GM11168 (cell line): ENCODE measurements at regions not wholly inside any gene's neighbourhood (a gene's known extent, or its start where the extent isn't known, plus 50 kb on each side); places are given as distances from the start of the nearest gene placed in this dataset.

Experiments used
- in situ Hi-C: fragments of 300-500 bp; cut with MboI; formaldehyde crosslinking; loops from one replicate; pipeline ENCODE4 v1.12.0; 2022; ENCODE audit warnings: low sequenced_read_pairs; ENCODE audit not compliant: unreplicated experiment

DNA sequence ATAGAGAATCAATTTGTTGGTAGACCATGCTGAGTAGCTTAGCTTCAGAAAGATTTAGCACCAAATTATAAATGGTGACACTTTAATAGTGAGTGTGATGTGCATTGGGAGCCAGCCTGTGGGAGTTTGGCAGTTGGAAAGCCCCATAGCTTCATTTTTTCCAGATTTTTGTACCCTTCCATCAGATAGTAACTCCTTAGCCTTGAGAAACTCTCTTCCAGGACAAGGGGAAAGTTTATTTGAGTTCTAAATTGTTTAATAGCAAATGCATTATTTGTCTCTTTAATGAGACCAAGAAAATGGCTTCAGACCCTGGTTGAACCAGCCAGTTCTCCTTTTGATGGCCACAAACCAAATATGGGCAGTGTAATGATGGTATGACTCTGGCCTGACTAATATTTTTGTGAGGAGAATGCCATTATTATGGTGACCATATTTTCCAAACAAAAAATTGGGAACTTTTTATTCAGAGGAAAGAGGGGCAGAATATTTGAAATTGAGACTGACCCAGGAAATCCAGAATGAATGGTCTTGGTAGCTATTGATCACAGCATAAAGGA, 49.8 kb downstream of the PLCE1 start:
- in situ Hi-C loops = no loop called here

DNA sequence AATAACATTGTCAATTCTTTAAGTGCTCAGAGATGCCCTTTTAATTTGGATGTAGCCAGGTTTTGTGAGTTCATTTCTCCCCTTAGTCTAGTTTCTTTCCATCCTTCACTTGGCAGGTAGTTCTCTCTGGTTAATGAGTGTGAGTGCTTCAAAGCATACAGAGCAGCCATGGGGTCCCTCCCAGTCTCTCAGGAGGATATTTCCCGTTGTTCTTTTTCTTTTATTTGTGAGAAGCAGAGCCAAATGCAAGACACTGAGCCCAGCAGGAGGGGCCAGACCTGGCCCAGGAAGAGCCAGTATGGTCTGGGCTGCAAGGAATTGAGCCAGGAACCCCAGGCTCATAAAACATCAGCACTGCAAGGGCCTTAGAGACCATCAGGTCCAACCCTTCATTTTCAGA, 52.4 kb downstream of the PLCE1 start:
- in situ Hi-C loops = no loop called here

DNA sequence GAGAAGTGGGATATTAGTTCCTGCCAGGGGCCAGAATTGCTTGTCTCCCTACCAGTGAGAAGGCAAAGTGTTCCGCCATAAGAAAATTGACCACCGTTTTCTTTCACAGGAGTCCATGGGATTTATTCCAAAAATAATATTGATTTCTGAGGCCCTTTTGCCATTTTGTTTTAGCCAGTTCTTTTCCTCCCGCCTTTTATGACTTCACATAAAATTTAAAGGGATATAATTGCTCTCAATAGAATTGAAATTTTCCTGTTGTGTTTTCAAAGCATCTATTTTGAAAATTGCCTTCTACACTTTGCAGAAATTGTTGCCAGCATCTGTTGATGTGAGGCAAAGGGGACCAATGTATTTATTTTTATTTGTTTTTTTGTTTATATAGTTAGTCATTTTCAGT, 53.6 kb downstream of the PLCE1 start:
- in situ Hi-C loops = no loop called here

DNA sequence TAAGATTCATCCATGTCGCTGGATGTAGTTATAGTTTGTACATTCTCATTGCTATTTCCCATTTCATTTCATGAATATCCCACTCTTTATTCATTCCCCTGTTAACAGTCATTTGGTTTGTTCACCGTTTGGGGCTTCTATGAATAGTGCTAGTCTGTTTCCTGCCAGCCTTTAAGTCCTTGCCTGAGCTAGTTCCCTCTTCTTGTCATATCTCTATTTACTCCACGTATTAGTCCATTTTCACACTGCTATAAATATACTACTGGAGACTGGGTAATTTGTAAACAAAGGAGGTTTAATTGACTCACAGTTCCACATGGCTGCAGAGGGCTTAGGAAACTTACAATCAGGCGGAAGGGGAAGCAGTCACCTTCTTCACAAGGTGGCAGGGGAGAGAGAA, 56.2 kb downstream of the PLCE1 start:
- in situ Hi-C loops = no loop called here

DNA sequence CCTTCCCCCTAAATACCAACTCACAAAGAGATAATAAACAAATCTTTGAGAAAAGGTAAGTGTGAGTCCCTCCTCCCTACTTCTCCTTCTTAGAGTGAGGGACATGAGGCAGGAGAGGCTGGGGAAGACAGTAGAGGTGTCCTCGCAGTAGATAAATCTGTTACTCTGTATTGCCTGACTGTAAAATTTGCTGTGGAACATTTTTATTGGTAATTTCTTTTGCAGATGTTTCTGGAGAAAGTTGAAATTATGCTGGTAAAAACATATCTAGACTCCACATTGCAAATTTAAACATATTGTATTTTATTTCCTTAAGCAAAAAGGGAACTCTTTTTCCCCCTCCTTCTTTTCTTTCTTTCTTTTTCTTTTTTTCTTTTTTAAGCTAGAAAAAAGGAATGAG, 58.5 kb downstream of the PLCE1 start:
- in situ Hi-C loops = no loop called here

DNA sequence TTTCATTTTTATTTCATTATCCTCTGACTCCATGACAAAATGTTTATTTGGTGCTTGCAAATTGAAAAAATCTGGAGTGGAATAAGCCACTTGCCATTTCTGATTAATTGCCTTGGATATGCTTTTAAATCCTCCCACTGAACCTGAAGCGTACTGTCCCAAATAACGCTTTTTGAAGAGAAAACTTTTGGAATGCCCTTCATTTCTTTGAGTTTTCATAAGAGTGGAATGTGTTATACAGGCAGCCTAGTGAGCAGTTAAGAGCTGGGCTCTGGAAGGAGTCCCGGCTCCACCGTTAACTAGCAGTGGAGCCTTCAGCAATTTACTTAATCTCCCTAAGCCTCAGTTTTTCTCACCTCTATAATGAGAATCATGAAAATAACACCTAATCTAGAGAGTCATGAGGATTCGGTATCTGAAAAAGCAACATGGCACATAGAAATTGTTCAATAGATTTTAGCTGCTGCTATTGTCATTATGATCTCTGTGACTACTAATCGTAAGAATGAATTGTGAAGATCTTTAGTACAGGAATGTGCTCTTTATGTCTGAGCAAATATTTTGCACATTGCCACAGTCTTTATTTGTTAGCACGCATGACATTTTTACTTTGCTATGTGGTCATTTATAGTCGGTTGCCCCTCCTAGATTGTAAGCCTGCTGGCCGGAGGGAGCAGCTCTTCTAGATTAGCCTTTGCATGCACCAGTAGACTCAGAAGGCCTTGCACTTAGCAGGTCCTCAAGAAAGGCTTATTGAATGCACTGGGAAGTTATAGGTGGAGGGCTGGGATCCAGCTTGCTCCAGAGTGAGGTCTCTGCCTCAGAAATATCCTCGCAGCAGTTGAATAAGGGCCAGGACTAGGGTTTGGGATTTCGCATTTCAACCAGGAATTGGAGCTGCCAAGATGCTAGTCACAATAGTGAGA, 59.4 kb downstream of the PLCE1 start:
- in situ Hi-C loops = no loop called here

DNA sequence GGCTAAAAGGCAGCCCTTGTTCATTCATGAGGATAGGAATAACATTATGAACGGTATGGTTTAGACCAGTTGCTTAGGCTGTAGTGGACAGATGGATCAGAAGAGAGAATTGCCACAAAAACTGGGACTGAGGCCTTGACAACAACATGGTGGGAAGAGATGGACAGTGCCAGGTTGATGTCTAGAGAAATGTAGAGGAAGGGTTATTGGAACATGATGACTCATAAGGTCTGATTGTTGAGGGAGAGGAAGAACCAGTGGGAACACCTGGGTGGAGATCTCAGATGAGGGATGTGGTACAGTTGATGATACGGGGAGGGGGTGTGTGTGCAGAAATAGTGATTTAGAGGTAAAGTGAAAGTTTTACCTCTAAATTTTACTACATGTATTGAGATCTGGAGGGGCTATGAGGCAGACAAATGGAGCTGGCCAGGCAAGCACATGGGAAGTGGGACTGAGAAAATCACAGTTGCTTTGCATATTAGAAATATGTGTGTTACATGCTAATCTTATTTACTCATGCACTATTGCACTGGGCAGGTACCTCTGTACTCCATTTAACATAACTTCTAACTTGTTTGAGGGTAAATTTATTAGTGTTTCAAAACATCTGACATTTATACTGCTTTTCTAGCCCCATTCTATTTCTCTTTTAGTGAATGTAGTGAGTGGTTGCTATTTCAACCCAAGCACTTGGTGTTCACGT, 65.6 kb downstream of the PLCE1 start:
- in situ Hi-C loops = no loop called here

DNA sequence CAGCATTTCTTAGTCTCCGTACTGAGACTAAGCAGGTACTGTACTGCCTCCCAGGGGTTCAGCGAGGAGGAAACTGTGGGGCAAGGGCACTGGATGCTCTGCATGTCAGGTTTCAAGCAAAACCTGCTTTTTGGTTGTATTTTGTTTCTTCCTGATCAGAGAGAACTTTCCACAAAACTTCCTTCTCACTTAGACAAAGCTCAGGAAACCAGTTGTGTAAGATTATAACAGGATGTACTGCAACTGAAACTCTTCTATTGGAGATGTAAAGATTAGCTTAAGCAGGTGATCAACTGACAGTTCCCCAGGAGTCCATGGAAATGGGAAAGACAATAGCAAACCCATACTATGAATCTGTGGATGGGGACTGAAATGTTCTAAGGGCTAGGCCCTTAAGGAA, 67.3 kb downstream of the PLCE1 start:
- in situ Hi-C loops = no loop called here

DNA sequence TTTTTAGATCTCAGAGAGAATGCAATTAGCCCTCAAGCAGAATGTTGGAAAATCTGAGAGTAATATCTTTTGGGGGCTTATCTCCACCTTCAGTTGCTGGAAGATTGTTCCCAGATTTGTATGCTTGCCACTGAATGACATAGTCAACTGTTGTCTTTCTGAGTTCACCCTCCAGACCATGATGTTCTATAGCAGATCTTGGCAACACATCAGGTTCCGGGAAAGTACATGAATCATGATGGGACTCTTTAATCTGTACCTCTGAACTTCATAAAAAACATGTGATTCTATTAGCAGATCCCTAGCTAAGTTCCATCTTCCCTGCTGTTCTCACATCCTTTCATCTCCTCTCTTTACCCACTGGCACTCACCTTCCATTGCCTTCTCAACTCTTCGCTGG, 68.9 kb downstream of the PLCE1 start:
- in situ Hi-C loops = no loop called here

DNA sequence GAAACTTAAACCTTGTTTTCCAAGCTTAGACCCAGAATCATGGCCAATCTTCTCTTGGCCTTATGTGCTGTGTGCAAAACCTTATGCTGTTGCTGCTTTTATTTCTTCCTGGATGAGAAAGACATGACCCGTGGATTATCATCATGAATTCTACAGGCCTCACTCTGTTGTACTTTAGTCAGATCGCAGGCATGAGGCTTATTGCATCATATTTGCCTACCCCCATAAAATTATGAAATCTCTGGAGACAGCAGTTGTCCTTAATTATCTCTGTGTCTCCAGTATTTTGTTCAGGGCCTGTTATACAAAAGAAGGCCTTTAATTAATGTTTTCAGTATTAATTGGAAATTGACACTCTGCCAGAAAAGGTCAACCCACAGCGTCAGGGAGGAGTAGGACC, 71.6 kb downstream of the PLCE1 start:
- in situ Hi-C loops = no loop called here

DNA sequence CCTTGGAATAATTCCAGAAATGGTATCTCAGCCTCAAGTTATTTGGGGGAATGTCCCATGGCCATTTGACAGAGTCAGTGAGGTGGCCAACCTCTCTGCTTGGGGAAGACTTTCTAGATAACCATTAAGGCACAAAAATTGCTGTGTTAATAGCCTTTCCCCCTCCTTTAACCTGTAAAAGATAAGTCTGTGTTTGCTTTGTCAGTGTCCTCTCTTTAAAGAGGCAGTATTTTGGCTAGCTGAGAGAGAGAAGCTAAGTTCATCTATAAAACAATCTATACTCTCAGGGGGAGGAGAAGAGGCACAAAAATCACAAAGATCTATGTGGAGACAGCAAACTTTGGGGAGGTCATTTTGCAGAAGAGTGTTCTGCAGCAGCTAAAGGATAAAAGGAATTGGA, 72.1 kb downstream of the PLCE1 start:
- in situ Hi-C loops = no loop called here

DNA sequence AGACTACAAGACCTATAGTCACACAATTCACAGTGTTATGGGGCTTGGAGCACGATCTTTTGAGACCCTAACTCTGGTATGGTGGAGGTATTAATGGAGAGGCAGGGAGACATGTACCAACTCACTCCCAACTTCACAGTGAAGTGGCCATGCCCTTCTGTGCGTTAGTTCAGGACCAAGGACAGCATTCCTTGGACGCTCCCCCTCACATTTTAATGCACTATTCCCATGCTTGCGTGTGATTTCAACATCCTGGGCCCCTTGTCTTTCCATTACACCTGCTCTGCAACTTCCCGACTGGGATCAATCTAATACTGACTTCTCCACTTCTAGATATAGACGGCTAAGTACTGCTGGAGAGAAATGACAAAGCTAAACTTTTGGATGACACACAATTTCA, 72.7 kb downstream of the PLCE1 start:
- in situ Hi-C loops = no loop called here

DNA sequence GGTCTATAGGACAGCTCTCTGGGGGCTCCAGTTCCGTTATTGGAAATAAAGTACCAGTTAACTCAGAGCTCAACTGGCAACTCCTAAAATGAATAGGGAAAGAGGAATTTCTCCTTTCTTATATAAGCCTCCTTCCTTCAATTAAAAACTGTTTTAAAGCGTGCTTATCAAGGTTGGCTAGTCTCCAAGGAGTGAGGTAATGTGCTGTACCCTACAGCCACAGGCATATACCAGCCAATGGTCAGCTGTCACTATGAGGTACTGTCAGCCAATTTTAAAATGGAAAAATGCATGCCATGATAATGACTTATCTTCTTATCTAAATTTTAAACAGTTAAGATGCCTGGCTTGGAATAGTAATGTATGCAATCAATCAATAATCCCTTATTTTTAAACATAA, 76.2 kb downstream of the PLCE1 start:
- in situ Hi-C loops = no loop called here

DNA sequence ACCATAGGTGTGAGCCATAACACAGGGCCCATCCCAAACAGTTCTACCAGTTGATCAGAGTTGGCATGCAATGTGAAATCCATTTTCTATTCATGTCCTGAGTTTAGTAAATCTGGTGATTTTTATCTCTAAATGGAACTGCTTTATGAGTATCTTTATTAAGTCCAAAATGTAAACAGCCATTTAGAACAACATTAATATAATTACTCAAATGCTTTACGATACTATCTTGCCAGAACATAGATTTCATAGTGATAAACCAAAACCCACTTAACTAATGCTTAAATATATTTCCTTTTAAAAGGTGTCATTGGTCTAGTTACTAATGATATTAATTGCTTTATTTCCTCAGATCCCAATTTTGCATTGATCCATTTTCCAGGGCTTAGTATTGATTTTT, 80.7 kb downstream of the PLCE1 start:
- in situ Hi-C loops = no loop called here

DNA sequence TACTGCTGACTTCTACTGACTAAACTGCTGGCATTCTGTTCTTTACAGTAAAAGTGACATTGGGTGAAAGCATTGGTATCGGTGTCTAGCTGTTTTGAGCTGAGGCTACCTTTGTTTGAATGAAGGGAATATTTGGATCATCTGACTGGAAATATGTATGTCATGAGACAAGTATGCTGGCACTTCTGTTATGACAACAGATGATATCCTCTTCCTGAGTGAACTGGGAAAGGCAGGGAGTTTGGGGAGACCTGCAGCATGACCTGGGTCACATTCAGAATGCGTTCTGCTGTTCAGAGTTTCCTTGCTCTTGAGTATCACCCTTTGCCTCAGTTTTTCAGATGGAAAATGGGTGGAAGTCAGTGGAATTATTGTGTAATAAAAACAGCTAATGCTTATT, 81.8 kb downstream of the PLCE1 start:
- in situ Hi-C loops = no loop called here

DNA sequence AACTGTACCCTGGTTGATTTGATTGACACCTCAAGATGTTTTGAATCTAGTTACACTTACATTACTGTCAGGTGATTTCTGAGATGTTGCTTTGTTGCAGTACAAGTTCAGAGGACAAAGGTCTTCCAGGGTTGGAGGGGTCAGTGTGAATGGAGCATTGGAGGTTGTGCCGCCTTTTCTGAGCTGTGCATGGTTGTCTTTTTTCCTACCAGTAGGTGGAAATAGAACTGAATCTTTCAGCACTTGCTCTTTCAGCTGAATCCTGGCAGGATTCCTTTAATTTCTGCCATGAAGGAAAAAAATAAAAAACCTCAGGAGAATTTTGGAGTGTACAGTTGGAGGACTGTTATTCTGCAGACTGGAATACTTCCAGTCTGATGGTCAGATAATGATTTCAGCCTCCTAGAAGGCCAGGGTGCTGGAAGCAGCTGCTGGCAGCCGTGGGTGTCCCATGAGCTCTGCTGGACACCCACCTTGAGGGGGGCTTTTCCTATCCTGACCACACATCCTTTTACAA, 82.7 kb downstream of the PLCE1 start:
- in situ Hi-C loops = no loop called here

DNA sequence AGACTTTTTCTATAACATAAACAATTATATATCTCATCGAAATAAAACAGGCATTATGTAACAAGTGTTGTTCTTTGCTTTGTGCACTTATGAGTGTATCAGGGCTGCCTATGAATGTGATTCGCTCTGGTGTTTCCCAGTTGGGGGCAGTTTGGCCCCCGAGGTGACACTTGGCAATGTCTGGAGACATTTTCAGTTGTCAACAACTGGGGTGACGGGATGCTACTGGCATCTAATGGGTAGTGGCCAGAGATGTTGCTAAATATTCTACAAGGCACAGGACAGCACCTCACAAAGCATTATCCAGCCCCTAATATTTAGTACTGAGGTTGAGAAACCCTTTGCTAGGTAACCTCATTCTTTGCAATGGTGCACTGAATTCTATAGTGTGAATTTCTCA, 83.3 kb downstream of the PLCE1 start:
- in situ Hi-C loops = no loop called here

DNA sequence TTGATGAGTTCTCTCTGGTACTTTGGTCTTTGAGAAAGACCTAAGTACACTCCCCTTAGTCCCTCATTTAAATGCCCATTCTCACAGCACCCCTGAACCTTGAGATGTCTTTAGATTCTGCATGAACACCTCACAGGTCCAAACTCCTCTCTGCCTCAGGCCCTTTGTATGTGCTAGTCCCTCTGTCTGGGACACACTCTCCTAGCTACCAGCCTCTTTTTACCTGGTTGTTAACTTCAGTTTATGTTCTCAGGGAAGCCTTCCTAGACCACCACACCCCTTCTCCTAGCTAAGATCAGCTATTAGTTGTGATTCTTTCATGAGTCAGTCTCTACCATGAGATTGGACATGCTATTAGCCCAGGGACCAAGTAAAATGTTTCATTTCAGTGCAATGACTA, 86.4 kb downstream of the PLCE1 start:
- in situ Hi-C loops = no loop called here

DNA sequence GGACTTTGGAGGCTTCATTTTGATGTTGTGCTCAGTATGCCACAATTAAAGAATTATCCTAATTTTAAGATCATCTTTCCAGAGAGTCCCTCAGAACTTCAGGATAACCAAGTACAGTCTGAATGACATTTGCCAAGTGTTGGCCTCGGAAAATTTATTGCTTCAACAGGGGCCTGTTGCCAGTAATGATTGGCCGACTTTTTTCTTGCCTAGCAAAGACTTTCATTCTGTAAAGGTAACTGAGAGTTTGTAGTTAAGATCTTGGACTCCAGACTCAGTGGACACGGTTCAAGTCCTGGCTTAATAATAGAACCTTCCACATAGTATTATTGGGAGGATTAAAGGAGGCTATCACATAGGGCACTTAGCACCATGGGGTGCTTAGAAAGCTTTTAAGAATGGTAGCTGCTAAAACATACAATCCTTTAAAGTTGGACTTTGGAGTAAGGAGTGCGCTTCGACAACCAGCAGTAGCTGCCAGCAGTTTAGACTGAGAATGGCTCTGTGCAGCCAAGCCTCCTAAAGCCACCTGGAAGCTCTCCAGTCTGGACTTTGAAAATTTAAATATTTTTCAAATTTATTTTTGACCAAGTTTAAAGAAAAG, 90.0 kb downstream of the PLCE1 start:
- in situ Hi-C loops = no loop called here

DNA sequence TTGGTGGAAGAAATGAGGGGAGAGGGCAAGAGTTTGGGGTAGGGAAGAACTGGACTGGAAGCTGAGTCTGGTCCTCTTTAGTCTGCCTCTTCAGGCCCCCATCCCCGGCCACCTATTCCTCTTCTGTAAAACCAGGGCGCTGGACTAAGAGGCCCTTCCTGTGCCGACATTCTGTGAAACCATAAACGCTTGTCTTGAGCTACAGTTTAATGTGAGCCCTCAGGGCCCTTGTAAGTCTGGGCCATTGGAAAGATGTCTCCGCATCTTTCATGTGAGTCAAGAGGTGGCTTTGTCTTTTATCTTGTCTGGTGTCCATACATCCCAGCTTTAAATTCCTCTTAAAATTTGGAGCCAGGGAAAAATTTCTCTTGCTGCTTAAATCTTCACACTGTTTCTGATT, 90.6 kb downstream of the PLCE1 start:
- in situ Hi-C loops = no loop called here

DNA sequence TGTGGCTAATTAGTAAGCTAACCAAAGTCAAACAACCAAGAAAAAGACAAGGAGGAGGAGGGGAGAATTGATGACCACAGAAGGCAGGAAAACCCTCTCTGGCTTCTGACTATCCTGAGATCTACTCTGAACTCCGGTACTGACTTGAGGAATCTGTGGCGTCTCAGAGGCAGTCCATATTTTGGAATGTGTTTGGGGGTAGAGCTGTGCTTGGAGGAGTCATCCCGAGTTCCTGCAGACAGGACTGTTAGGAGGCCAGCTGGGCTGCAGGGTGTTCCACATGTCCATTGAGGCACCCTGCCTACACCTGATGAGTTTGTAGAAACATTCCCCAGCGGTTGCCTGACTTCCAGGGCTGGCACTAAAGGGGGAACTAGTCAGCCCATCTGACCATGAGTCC, 91.6 kb downstream of the PLCE1 start:
- in situ Hi-C loops = no loop called here
